ENCODE measurements at regions not wholly inside any gene's neighbourhood (a gene's known extent, or its start where the extent isn't known, plus 50 kb on each side); places are given as distances from the start of the nearest gene placed in this dataset.

- TF ChIP-seq, protein P1, sequence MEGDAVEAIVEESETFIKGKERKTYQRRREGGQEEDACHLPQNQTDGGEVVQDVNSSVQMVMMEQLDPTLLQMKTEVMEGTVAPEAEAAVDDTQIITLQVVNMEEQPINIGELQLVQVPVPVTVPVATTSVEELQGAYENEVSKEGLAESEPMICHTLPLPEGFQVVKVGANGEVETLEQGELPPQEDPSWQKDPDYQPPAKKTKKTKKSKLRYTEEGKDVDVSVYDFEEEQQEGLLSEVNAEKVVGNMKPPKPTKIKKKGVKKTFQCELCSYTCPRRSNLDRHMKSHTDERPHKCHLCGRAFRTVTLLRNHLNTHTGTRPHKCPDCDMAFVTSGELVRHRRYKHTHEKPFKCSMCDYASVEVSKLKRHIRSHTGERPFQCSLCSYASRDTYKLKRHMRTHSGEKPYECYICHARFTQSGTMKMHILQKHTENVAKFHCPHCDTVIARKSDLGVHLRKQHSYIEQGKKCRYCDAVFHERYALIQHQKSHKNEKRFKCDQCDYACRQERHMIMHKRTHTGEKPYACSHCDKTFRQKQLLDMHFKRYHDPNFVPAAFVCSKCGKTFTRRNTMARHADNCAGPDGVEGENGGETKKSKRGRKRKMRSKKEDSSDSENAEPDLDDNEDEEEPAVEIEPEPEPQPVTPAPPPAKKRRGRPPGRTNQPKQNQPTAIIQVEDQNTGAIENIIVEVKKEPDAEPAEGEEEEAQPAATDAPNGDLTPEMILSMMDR (IDR thresholded peaks at IDR 0.05), result no peak
- TF ChIP-seq POLR2A (IDR thresholded peaks at IDR 0.05), result no peak
These were observed 155.6 kb upstream of the CXCL13 start for GRCh38 chr4:77450006-77450405.
